Thyroid gland (tissue), 4 donors: ENCODE measurements at regions not wholly inside any gene's neighbourhood (a gene's known extent, or its start where the extent isn't known, plus 50 kb on each side); places are given as distances from the start of the nearest gene placed in this dataset.

Source experiments
- CTCF ChIP-seq, 6 experiments: fragments of 200-600 bp in 3 of 6; fragments of 450-650 bp in 3 of 6; sonication (generic) in 3 of 6; IDR thresholded peaks; one replicate each; pipeline ENCODE4 v1.5.1; 2016 to 2019; ENCODE audit warnings: antibody characterized with exemption in 6 of 6, mild to moderate bottlenecking in 2 of 6, inconsistent platforms in 1 of 6, moderate library complexity in 1 of 6
- POLR2A ChIP-seq, 2 donors: fragments of 450-650 bp; IDR thresholded peaks; one replicate each; pipeline ENCODE4 v1.6.1; 2017; ENCODE audit warnings: antibody characterized with exemption in 2 of 2, mild to moderate bottlenecking in 2 of 2, moderate library complexity in 1 of 2

- TF ChIP-seq CTCF (IDR thresholded peaks at IDR 0.05) (no peak), POLR2A (IDR thresholded peaks at IDR 0.05) (no peak)
These were observed 598.0 kb downstream of the BRD1 start for GRCh38 chr22:49229483-49230193.
